ENCODE measurements at regions not wholly inside any gene's neighbourhood (a gene's known extent, or its start where the extent isn't known, plus 50 kb on each side); places are given as distances from the start of the nearest gene placed in this dataset.
A peak's percentile ranks its signal among the peaks of the same experiment; 100 is the strongest.
"Not testable (repeated sequence)": the region's sequence is repeated elsewhere in the genome, so short reads cannot be mapped to it uniquely, and the experiment has no call there.

- no peak for DNase-seq
Observed at GRCh38 chr15:93816815-93817214, 414.5 kb upstream of the MCTP2 start.

DNA sequence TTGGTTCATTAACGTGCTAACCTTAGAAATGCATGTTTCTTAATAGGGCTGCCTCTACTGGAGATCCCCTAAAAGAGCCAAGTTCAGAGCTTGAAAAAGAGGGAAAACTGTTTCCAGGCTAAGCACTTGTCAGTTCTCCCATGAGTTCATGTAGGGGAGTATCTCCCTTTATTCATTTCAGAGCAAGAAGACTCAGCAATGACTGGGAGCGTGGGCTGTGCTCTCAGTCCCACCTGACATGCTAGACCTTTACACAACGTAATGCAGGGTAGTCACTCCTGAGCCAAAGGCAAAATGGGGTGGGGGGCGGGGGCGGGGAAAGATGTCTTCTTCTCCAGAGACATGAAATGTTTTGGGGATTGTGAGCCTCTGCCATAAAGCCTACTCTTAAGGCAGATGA lies 420.1 kb upstream of the MCTP2 start:
- no peak for DNase-seq

- DNase-seq: no peak
Observed at GRCh38 chr15:93809516-93809915, 421.8 kb upstream of the MCTP2 start.

DNA sequence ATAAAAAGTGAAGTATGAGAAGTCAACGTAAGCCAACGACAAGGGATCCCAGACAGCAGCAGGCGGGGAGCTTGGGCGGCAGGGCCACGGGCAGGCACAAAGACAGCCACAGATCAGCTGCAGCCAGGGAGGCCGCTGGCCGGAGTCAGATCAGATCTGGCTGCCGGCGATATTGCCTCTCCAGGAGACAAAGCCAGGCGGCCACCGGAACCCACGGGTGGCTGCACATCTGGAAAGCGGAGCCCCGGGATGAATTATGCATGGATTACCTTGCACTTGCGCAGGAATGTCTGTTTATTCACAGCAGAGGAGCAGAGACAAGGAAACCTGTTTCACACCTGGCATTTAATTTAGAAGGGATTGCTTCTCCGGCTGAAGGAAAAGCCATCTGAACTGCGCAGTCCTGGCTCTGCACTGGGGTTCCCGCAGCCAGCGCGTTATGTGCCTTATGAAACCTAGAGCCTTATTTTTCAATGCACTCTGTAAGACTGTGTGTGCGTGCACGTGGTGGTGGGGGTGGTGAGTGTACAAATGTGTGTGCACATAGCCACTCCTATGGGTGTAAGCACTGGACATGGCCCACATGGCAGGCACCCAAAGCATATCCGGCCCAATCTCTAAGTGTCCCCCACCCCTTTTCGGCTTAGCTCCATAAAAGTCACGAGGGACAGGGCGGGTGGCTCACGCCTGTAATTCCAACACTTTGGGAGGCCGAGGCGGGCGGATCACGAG lies 427.8 kb upstream of the MCTP2 start:
- peak; percentile 74 for DNase-seq

GRCh38 chr15:93801206-93801605 lies 430.2 kb upstream of the MCTP2 start:
- no peak for DNase-seq

GRCh38 chr15:93800805-93801204 lies 430.6 kb upstream of the MCTP2 start:
- DNase-seq: no peak

- no peak for DNase-seq
Observed at GRCh38 chr15:93789441-93789840, 441.9 kb upstream of the MCTP2 start.

GRCh38 chr15:93780073-93780472 lies 451.3 kb upstream of the MCTP2 start:
- DNase-seq: no peak

- no peak for DNase-seq
Observed at GRCh38 chr15:93779341-93779740, 452.0 kb upstream of the MCTP2 start.

- no peak for DNase-seq
Observed at GRCh38 chr15:93771196-93772030, 459.9 kb upstream of the MCTP2 start.

DNA sequence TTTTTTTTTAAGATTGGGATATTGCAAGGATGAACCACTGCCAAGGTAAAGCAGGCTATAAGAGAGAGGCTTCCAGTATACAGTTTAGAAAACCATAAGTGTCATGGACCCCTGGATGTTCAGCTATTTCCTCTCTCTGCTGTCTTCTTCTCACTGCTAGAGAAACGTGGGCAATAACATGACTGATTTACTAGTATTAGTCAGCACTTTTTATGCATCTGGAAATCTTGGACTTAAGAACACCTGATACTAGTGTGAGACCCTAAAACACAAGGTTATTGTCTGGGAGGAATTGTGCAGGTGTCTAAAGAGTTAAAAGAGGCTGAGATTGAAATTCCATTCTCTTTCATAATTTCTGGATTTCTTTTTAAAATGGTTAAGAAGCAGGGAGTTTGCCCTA lies 460.6 kb upstream of the MCTP2 start:
- DNase-seq: no peak

- DNase-seq: no peak
Observed at GRCh38 chr15:93762036-93762435, 469.3 kb upstream of the MCTP2 start.

GRCh38 chr15:93759629-93760028 lies 471.7 kb upstream of the MCTP2 start:
- DNase-seq: no peak

GRCh38 chr15:93758824-93759223 lies 472.5 kb upstream of the MCTP2 start:
- DNase-seq: no peak

DNA sequence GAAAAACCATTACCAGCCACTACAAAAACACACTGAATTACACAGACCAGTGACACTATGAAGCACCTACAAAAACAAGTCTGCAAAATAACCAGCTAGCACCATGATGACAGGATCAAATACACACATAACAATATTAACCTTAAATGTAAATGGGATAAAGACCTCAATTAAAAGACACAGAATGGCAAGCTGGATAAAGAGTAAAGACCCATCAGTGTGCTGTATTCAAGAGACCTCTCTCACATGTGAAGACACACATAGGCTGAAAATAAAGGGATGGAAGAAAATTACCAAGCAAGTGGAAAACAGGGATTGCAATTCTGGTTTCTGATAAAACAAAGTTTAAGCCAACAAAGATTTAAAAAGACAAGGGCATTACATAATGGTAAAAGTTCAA lies 482.7 kb upstream of the MCTP2 start:
- DNase-seq: no peak

DNA sequence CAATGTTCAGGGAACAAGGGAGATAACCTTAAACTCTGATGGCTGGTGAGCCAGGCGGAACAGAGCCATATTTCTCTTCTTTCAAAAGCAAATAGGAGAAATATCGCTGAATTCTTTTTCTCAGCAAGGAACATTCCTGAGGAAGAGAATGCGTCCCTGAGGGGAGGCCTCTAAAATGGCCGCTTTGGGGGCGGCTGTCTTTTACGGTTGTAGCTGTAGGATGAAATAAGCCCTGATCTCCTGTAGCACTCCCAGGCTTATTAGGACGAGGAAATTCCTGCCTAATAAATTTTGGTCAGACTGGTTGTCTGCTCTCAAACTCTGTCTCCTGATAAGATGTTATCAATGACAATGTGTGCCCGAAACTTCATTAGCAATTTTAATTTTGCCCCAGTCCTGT lies 496.4 kb upstream of the MCTP2 start:
- DNase-seq: not testable (repeated sequence)

- no peak for DNase-seq
Observed at GRCh38 chr15:93730724-93731123, 500.6 kb upstream of the MCTP2 start.

DNA sequence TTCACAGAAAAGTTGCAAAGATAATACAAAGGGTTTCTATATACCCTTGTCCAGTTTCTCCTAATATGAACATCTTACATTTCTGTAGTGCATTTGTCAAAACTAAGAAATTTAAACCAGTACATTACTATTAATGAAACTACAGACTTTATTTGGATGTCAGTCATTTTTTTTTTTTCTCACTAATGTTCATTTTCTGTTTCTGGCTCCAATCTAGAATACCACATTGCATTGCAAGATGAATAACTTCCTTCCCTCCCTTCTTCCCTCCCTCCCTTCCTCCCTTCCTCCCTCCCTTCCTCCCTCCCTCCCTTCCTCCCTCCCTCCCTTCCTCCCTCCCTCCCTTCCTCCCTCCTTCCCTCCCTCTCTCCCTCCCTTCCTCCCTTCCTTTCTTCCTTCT lies 509.2 kb upstream of the MCTP2 start:
- no peak for DNase-seq

DNA sequence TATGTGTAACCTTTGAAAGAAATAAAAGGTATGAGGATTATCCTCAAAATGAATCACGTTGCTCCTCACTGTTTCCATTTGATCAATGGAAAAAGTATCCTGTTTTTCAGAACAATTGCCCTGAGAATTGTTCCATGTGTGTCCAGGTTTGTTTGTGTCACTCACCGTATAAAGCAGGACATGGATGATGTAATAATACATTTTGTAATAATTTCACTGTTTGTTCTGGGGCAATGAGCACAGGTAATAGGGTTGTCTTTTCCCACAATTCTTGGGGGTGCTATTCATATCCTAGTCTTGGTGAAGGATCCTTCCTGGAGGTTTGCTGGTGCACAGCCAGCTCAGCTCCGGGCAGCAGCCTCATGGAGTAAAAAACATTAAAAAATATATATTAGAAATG lies 510.8 kb upstream of the MCTP2 start:
- DNase-seq: no peak

DNA sequence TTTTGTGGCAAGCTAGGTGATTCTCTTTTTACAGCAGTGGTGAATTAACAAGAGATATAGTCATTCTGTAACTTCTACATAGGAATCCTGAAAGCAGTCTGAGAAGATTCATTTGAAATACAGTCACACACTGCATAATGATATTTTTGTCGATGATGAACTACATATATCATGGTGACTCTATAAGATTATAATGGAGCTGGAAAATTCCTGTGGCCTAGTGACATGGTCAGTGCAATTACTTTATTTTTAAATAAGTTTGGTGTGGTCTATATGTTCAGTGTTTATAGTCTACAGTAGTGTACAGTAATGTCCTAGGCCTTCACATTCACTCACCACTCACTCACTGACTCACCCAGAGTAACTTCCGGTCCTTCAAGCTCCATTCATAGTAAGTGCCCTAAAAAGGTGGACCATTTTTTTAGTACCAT lies 511.4 kb upstream of the MCTP2 start:
- no peak for DNase-seq

DNA sequence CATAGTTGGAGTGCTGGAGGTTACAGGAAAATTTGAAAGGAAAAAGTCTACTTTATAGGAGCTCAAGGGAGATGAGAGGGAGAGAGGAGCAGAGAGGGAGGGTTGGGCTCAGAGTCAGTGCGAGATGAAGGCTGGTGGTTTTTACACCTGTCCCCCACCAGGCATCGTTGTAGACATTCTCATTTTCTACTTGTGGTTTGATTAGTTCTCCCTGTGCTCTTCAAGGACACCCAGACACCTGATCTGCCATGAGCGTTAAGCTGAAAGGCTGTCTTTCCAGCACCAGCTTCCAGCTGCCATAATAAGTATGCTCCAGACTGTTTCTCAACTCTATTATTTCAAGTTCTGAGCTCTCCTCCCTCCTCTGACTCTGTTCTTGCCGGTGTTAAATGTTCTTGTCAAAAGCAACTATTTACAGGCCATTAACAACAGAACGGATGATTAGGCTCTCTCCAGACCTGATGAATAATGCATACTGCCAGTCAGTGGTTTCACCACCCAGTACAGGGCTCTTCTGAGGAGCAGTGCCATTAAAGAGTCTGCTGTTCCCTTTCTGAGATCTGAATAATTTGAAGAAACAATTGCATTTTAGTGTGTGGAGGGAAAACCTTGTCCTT lies 514.6 kb upstream of the MCTP2 start:
- no peak for DNase-seq

DNA sequence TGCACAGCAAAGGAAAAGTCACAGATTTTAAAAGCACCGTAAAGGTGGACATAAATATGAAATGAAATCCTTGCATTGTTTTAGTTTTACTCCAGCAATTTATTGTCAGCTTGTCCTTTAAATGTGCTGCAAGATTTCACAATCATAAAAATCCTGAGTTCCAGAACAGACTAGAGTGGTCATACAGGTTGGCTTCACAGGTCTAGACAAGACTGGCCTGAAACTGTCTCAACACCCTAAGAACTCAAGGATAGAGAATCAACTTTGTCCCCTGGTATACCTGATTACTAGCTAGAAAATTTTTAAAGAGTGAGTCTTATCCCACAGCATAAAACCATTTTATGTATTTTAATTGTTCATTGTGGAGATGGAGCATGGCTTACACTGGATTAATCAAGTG lies 521.7 kb upstream of the MCTP2 start:
- DNase-seq: no peak

DNA sequence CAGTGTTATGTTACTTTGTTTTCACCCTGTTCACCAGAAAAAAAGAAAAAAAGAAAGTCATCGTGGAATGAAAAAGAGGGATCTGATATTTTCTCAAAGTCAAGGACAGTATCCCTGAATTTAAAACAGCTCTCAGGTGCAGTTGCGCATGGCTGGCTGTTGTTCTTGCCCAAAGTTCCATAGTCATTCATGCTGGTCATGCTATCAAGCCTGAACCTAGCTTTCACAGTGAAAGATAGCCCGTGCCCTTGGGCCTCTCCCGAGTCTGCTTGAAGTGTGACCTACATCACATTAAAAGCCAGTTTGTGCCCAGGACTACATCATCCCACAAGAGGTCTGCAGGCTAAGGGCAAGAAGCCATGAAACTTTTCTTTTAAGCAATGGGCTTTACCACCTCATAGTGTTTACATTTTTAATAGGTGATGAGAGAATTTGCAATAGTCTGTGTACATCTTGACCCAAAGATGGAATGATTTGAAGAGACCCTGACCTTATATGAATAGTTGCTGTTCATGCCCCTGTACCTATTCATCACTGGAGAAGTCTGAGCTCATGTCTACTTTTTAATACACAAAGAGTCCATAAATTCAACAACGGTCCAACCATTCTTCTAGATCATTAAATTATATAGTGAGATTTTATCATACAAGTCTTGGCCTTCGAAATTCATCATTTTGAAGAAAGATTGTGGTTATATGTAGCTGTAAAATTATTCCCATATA lies 522.5 kb upstream of the MCTP2 start:
- DNase-seq: no peak

Measured in right forelimb (tissue), 1 donor.